ENCODE measurements at regions not wholly inside any gene's neighbourhood (a gene's known extent, or its start where the extent isn't known, plus 50 kb on each side); places are given as distances from the start of the nearest gene placed in this dataset.
A peak's percentile ranks its signal among the peaks of the same experiment; 100 is the strongest.

GRCh38 chr14:86858591-86858990, 1134.4 kb downstream of the GALC start:
- H3K36me3 Mint-ChIP-seq, result no peaks in the 10 kb centered on the region
- no peaks in the 10 kb centered on the region for H3K27me3 Mint-ChIP-seq
- Histone ChIP-seq H3K4me1 (ENCODE audit: insufficient read depth, low read length) (no peaks in the 10 kb centered on the region), H3K9me3 (ENCODE audit: control insufficient read depth in 1 of 2, low read length in 2 of 2) (no peaks in the 10 kb centered on the region), H3K27ac (ENCODE audit: low read depth, low read length) (no peak overlapping the region), H3K4me3 (ENCODE audit: low read length in 2 of 2) (no peak overlapping the region), H3K27me3 (ENCODE audit: insufficient read depth, low read length) (no peaks in the 10 kb centered on the region), H3K36me3 (ENCODE audit: insufficient read depth, low read length) (no peaks in the 10 kb centered on the region)
- ChIA-PET CTCF (ENCODE audit: partially characterized antibody) (no interaction called here), POLR2A (ENCODE audit: partially characterized antibody) (no interaction called here)
- intact Hi-C loops (cut with micrococcal nuclease), result no loop called here
- no peaks in the 10 kb centered on the region for H3K4me1 Mint-ChIP-seq
- DNase-seq, result no peak
- H3K4me3 Mint-ChIP-seq, result no peak overlapping the region
- H3K27ac Mint-ChIP-seq, result no peak overlapping the region
- H3K9me3 Mint-ChIP-seq, result peaks cover 0 to 12% (median 5%) of the 10 kb centered on the region in 8 donors

DNA sequence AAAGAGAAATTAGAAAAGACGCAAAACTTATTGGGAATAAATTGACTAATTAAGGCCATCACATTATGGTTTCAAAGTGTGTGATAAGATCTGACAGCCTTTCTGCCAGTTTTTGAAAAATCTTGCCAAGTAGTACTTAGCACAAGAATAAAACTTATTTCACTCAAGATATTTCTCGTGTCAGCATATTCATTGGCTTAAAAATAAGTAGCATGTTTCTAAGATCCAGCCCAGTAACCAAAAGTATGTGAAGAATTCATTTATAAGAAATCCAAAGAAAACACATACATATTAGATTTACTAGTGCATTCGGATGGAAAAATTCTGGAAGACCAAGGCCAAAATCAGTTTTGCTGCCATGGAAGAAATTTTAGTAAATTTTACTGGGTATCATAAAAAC, 1135.0 kb downstream of the GALC start:
- peaks cover 0 to 18% (median 6%) of the 10 kb centered on the region in 8 donors for H3K9me3 Mint-ChIP-seq
- no peaks in the 10 kb centered on the region for H3K27me3 Mint-ChIP-seq
- CTCF ChIA-PET (ENCODE audit: partially characterized antibody), result no interaction called here
- H3K36me3 Mint-ChIP-seq, result no peaks in the 10 kb centered on the region
- no peak overlapping the region for H3K27ac ChIP-seq (ENCODE audit: low read depth, low read length)
- H3K4me3 ChIP-seq (ENCODE audit: low read length in 2 of 2), result no peak overlapping the region
- no peaks in the 10 kb centered on the region for H3K36me3 ChIP-seq (ENCODE audit: insufficient read depth, low read length)
- H3K4me3 Mint-ChIP-seq, result no peak overlapping the region
- no peaks in the 10 kb centered on the region for H3K27me3 ChIP-seq (ENCODE audit: insufficient read depth, low read length)
- no peaks in the 10 kb centered on the region for H3K4me1 ChIP-seq (ENCODE audit: insufficient read depth, low read length)
- POLR2A ChIA-PET (ENCODE audit: partially characterized antibody), result no interaction called here
- no peak overlapping the region for H3K27ac Mint-ChIP-seq
- no peak for DNase-seq
- H3K4me1 Mint-ChIP-seq, result no peaks in the 10 kb centered on the region
- no peaks in the 10 kb centered on the region for H3K9me3 ChIP-seq (ENCODE audit: control insufficient read depth in 1 of 2, low read length in 2 of 2)
- intact Hi-C loops (cut with micrococcal nuclease), result no loop called here

DNA sequence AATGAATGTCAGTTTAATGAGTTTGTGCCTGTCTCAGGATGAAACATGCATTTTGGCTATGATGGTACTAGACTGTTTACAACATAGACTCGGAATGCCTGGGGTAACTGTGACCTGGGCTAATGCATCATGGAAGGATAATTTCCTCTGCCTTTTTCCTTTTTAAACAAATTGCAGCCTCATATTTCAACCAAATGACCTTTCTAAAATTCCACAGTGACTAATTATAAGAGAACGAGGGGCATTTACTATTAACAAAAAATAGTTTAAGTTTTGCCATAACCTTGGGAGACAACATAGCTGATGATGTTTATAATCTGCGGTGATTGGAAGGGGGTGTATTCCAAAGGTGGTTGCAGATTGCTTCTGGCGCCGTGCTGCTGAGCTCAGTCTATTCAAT, 1140.5 kb downstream of the GALC start:
- no peak for DNase-seq
- Mint-ChIP-seq H3K36me3 (no peaks in the 10 kb centered on the region), H3K4me3 (no peak overlapping the region), H3K4me1 (no peaks in the 10 kb centered on the region), H3K27ac (no peak overlapping the region), H3K9me3 (peaks cover 0 to 18% (median 8%) of the 10 kb centered on the region in 8 donors), H3K27me3 (no peaks in the 10 kb centered on the region)
- POLR2A ChIA-PET (ENCODE audit: partially characterized antibody), result no interaction called here
- Histone ChIP-seq H3K27ac (ENCODE audit: low read depth, low read length) (no peak overlapping the region), H3K27me3 (ENCODE audit: insufficient read depth, low read length) (no peaks in the 10 kb centered on the region), H3K36me3 (ENCODE audit: insufficient read depth, low read length) (no peaks in the 10 kb centered on the region), H3K9me3 (ENCODE audit: control insufficient read depth in 1 of 2, low read length in 2 of 2) (no peaks in the 10 kb centered on the region), H3K4me3 (ENCODE audit: low read length in 2 of 2) (no peak overlapping the region), H3K4me1 (ENCODE audit: insufficient read depth, low read length) (no peaks in the 10 kb centered on the region)
- intact Hi-C loops (cut with micrococcal nuclease), result no loop called here
- CTCF ChIA-PET (ENCODE audit: partially characterized antibody), result no interaction called here

- no peak overlapping the region for H3K4me3 Mint-ChIP-seq
- H3K9me3 Mint-ChIP-seq, result peaks cover 0 to 13% (median 4%) of the 10 kb centered on the region in 8 donors
These were observed 1145.8 kb downstream of the GALC start for GRCh38 chr14:86847140-86847539.

DNA sequence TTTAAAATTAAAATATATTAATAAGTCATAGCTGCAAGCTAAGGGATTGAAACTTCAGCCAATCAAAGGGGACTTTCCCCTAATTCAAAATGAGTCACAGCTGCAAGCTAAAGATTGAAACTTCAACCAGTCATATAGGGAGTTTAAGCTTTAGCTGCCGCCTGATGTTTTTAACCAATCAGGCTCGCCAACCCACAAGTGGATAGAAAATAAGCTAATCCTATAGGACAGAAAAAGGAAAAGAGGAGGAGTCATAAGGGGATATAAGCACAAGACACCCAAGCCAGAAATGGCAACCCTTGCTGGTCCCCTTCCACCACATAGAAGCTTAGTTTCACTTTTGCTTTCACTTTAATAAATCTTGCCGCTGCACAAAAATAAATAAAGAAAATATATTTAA, 1154.6 kb downstream of the GALC start:
- CTCF ChIA-PET (ENCODE audit: partially characterized antibody), result no interaction called here
- intact Hi-C loops (cut with micrococcal nuclease), result no loop called here
- no peaks in the 10 kb centered on the region for H3K4me1 ChIP-seq (ENCODE audit: insufficient read depth, low read length)
- peak overlapping the region in 4 of 8 donors; percentile 9 to 67 (median 21) for H3K4me3 Mint-ChIP-seq
- H3K27ac Mint-ChIP-seq, result no peak overlapping the region
- peaks cover 0 to 18% (median 6%) of the 10 kb centered on the region in 8 donors for H3K9me3 Mint-ChIP-seq
- H3K4me1 Mint-ChIP-seq, result no peaks in the 10 kb centered on the region
- no peaks in the 10 kb centered on the region for H3K36me3 Mint-ChIP-seq
- H3K36me3 ChIP-seq (ENCODE audit: insufficient read depth, low read length), result no peaks in the 10 kb centered on the region
- no peaks in the 10 kb centered on the region for H3K27me3 ChIP-seq (ENCODE audit: insufficient read depth, low read length)
- peak in 1 of 5 donors; percentile 13 for DNase-seq
- H3K4me3 ChIP-seq (ENCODE audit: low read length in 2 of 2), result no peak overlapping the region
- POLR2A ChIA-PET (ENCODE audit: partially characterized antibody), result no interaction called here
- peaks cover 0 to 3% of the 10 kb centered on the region in 2 donors for H3K9me3 ChIP-seq (ENCODE audit: control insufficient read depth in 1 of 2, low read length in 2 of 2)
- H3K27me3 Mint-ChIP-seq, result no peaks in the 10 kb centered on the region
- no peak overlapping the region for H3K27ac ChIP-seq (ENCODE audit: low read depth, low read length)

More at GRCh38 chr14:86847140-86847539, 1145.8 kb downstream of the GALC start:
- CTCF ChIA-PET (ENCODE audit: partially characterized antibody), result no interaction called here
- Mint-ChIP-seq H3K4me1 (no peaks in the 10 kb centered on the region), H3K27me3 (no peaks in the 10 kb centered on the region), H3K36me3 (no peaks in the 10 kb centered on the region), H3K27ac (no peak overlapping the region)
- Histone ChIP-seq H3K27me3 (ENCODE audit: insufficient read depth, low read length) (no peaks in the 10 kb centered on the region), H3K4me3 (ENCODE audit: low read length in 2 of 2) (no peak overlapping the region), H3K4me1 (ENCODE audit: insufficient read depth, low read length) (no peaks in the 10 kb centered on the region), H3K27ac (ENCODE audit: low read depth, low read length) (no peak overlapping the region), H3K36me3 (ENCODE audit: insufficient read depth, low read length) (no peaks in the 10 kb centered on the region), H3K9me3 (ENCODE audit: control insufficient read depth in 1 of 2, low read length in 2 of 2) (no peaks in the 10 kb centered on the region)
- POLR2A ChIA-PET (ENCODE audit: partially characterized antibody), result no interaction called here
- intact Hi-C loops (cut with micrococcal nuclease), result no loop called here
- no peak for DNase-seq

DNA sequence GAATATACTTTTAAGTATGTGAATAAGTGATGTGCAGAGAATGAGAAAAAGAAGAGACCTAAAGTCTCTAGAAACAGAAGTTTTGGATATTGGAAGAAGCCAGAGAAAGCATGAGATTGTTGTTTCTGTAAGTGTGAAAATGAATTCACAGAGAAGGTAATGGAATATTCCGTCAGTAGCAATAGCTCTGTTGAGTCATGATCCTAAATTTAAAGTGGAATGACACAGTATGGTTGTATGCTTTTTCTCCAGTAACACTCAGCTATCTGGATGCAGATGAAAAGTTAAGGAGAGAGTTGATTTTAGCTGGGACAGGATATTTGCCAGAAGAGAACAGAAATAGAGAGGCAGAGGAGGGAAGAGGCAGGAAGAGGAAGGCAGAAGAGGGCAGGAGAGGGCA, 1166.3 kb downstream of the GALC start:
- H3K27ac Mint-ChIP-seq, result no peak overlapping the region
- H3K4me1 Mint-ChIP-seq, result no peaks in the 10 kb centered on the region
- H3K27me3 Mint-ChIP-seq, result no peaks in the 10 kb centered on the region
- no peaks in the 10 kb centered on the region for H3K27me3 ChIP-seq (ENCODE audit: insufficient read depth, low read length)
- no peaks in the 10 kb centered on the region for H3K36me3 ChIP-seq (ENCODE audit: insufficient read depth, low read length)
- POLR2A ChIA-PET (ENCODE audit: partially characterized antibody), result no interaction called here
- H3K4me1 ChIP-seq (ENCODE audit: insufficient read depth, low read length), result no peaks in the 10 kb centered on the region
- DNase-seq, result no peak
- CTCF ChIA-PET (ENCODE audit: partially characterized antibody), result interaction anchor here (0.6 kb wide), 1 partner anchor 231 kb away, joined by 3 read pairs; no protein-coding TSS in a partner anchor
- H3K27ac ChIP-seq (ENCODE audit: low read depth, low read length), result no peak overlapping the region
- H3K4me3 Mint-ChIP-seq, result no peak overlapping the region
- H3K36me3 Mint-ChIP-seq, result no peaks in the 10 kb centered on the region
- H3K9me3 Mint-ChIP-seq, result peaks cover 0 to 22% (median 3%) of the 10 kb centered on the region in 8 donors
- intact Hi-C loops (cut with micrococcal nuclease), result no loop called here
- H3K9me3 ChIP-seq (ENCODE audit: control insufficient read depth in 1 of 2, low read length in 2 of 2), result no peaks in the 10 kb centered on the region
- H3K4me3 ChIP-seq (ENCODE audit: low read length in 2 of 2), result no peak overlapping the region

DNA sequence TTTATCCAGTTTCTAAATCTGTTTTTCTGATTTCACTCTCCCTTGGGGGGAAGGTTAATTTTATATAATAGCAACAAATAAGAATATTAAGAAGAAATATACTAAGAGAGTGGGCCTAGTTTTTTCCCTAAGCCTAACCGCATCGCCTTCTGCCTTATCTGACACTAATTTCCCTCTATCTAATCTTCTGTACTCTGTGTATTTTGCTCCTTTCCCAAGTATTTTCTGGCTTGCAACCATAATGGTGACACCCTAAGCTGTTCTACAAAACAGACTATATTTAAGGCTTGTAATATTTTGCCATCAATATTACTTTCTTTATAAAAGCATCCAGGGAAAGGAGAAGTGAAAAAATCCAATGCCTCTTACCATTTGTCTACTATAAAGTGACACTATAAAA, 1168.8 kb downstream of the GALC start:
- no peak for DNase-seq
- intact Hi-C loops (cut with micrococcal nuclease), result no loop called here
- no peak overlapping the region for H3K27ac ChIP-seq (ENCODE audit: low read depth, low read length)
- no peaks in the 10 kb centered on the region for H3K36me3 Mint-ChIP-seq
- ChIA-PET POLR2A (ENCODE audit: partially characterized antibody) (no interaction called here), CTCF (ENCODE audit: partially characterized antibody) (no interaction called here)
- H3K27me3 Mint-ChIP-seq, result no peaks in the 10 kb centered on the region
- H3K4me3 ChIP-seq (ENCODE audit: low read length in 2 of 2), result no peak overlapping the region
- H3K9me3 Mint-ChIP-seq, result peaks cover 2 to 17% (median 5%) of the 10 kb centered on the region in 8 donors
- no peaks in the 10 kb centered on the region for H3K27me3 ChIP-seq (ENCODE audit: insufficient read depth, low read length)
- H3K4me3 Mint-ChIP-seq, result no peak overlapping the region
- no peak overlapping the region for H3K27ac Mint-ChIP-seq
- no peaks in the 10 kb centered on the region for H3K4me1 ChIP-seq (ENCODE audit: insufficient read depth, low read length)
- H3K4me1 Mint-ChIP-seq, result no peaks in the 10 kb centered on the region
- no peaks in the 10 kb centered on the region for H3K36me3 ChIP-seq (ENCODE audit: insufficient read depth, low read length)
- no peaks in the 10 kb centered on the region for H3K9me3 ChIP-seq (ENCODE audit: control insufficient read depth in 1 of 2, low read length in 2 of 2)

DNA sequence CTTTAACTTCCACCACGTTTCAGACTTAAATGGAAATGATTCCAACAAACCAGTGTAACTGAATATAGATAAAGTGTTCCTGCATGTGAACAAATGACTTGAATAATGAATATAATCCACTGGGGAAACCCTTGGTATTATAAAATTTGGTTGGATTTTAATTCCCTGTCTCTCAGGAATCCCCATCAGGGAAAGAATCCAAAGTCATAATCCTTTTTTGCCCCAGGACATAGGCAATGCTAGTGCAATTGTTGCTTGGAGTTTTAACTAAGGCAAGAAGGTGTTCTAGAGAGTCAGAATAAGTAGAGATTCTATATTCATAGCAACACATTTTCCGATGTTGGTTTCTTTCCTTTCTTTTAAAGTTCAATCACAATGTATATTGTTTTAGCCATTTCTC, 1169.4 kb downstream of the GALC start:
- Mint-ChIP-seq H3K27ac (no peak overlapping the region), H3K9me3 (peaks cover 2 to 17% (median 7%) of the 10 kb centered on the region in 8 donors)
- DNase-seq, result no peak

More for the DNA sequence above, 1169.4 kb downstream of the GALC start:
- POLR2A ChIA-PET (ENCODE audit: partially characterized antibody), result no interaction called here
- no peak overlapping the region for H3K4me3 Mint-ChIP-seq
- Histone ChIP-seq H3K4me3 (ENCODE audit: low read length in 2 of 2) (no peak overlapping the region), H3K4me1 (ENCODE audit: insufficient read depth, low read length) (no peaks in the 10 kb centered on the region), H3K36me3 (ENCODE audit: insufficient read depth, low read length) (no peaks in the 10 kb centered on the region), H3K9me3 (ENCODE audit: control insufficient read depth in 1 of 2, low read length in 2 of 2) (no peaks in the 10 kb centered on the region), H3K27me3 (ENCODE audit: insufficient read depth, low read length) (no peaks in the 10 kb centered on the region), H3K27ac (ENCODE audit: low read depth, low read length) (no peak overlapping the region)
- H3K27me3 Mint-ChIP-seq, result no peaks in the 10 kb centered on the region
- CTCF ChIA-PET (ENCODE audit: partially characterized antibody), result no interaction called here
- no peaks in the 10 kb centered on the region for H3K36me3 Mint-ChIP-seq
- intact Hi-C loops (cut with micrococcal nuclease), result no loop called here
- H3K4me1 Mint-ChIP-seq, result no peaks in the 10 kb centered on the region
